RWPE2 (cell line): ENCODE measurements at regions not wholly inside any gene's neighbourhood (a gene's known extent, or its start where the extent isn't known, plus 50 kb on each side); places are given as distances from the start of the nearest gene placed in this dataset.
A peak's percentile ranks its signal among the peaks of the same experiment; 100 is the strongest.

ENCODE experiments used
- ATAC-seq: fragments of 200-7000 bp; cut with Tn5 transposase; 3 replicates; pipeline ENCODE4 v1.9.1; 2021; ENCODE audit warnings: low read depth
- DNase-seq: peaks from one replicate; pipeline ENCODE4 v3.0.0-alpha.2; 2020; ENCODE audit warnings: low spot score
- H3K27ac ChIP-seq: fragments of 450-650 bp; 2 replicates; pipeline ENCODE4 v1.5.1; 2017; ENCODE audit warnings: mild to moderate bottlenecking; ENCODE audit not compliant: poor library complexity, severe bottlenecking
- H3K27me3 ChIP-seq: fragments of 250-450 bp; sonication (Bioruptor Pico); 2 replicates; pipeline ENCODE4 v1.5.1; 2021; ENCODE audit warnings: mild to moderate bottlenecking, moderate library complexity; ENCODE audit not compliant: insufficient read depth, poor library complexity, severe bottlenecking
- H3K36me3 ChIP-seq: fragments of 250-450 bp; sonication (Bioruptor Pico); 2 replicates; pipeline ENCODE4 v1.5.1; 2020; ENCODE audit warnings: low read depth, mild to moderate bottlenecking, moderate library complexity
- H3K4me1 ChIP-seq: fragments of 250-450 bp; sonication (Bioruptor Pico); 2 replicates; pipeline ENCODE4 v1.5.1; 2021; ENCODE audit warnings: mild to moderate bottlenecking, moderate library complexity; ENCODE audit not compliant: insufficient read depth, poor library complexity, severe bottlenecking
- H3K4me3 ChIP-seq: fragments of 250-450 bp; sonication (Bioruptor Pico); 2 replicates; pipeline ENCODE4 v1.5.1; 2021; ENCODE audit warnings: mild to moderate bottlenecking, moderate library complexity; ENCODE audit not compliant: severe bottlenecking
- H3K9me3 ChIP-seq: fragments of 250-450 bp; sonication (Bioruptor Pico); 2 replicates; pipeline ENCODE4 v1.5.1; 2021; ENCODE audit warnings: mild to moderate bottlenecking, moderate library complexity; ENCODE audit not compliant: severe bottlenecking
- TF ChIP-seq, protein P1 (sequence below): fragments of 450-650 bp; IDR thresholded peaks from one replicate; pipeline ENCODE4 v1.5.1; 2017; ENCODE audit warnings: mild to moderate bottlenecking, moderate library complexity; ENCODE audit not compliant: poor library complexity, severe bottlenecking

DNA sequence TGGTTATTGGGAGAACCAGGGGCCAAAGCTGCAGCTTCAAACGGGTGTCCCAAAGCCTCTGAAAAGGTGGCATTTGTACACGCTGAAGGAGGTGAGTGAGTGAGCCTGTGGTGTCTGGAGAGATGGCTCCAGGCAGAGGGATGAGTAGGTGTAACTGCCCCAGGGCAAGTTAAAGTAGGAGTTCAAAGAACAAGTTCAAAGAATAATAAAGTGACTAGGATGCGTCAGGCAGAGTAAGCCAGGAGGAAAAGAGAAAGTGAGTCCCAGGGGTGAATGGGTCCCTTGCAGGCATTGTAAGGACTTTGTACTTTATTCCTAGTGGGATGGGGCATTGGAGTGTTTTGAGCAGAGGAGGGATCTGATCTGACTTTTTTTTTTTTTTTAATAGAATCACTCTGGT lies 201.4 kb upstream of the PWP1 start:
- DNase-seq (no peak), ATAC-seq (peak; percentile 29; the same call in 1 of the 3 replicates)
- H3K9me3 ChIP-seq, result no peaks in the 10 kb centered on the region
- no peaks in the 10 kb centered on the region for H3K4me1 ChIP-seq
- no peaks in the 10 kb centered on the region for H3K27me3 ChIP-seq
- H3K36me3 ChIP-seq, result no peaks in the 10 kb centered on the region
- H3K4me3 ChIP-seq, result no peak overlapping the region
- TF ChIP-seq, protein P1, sequence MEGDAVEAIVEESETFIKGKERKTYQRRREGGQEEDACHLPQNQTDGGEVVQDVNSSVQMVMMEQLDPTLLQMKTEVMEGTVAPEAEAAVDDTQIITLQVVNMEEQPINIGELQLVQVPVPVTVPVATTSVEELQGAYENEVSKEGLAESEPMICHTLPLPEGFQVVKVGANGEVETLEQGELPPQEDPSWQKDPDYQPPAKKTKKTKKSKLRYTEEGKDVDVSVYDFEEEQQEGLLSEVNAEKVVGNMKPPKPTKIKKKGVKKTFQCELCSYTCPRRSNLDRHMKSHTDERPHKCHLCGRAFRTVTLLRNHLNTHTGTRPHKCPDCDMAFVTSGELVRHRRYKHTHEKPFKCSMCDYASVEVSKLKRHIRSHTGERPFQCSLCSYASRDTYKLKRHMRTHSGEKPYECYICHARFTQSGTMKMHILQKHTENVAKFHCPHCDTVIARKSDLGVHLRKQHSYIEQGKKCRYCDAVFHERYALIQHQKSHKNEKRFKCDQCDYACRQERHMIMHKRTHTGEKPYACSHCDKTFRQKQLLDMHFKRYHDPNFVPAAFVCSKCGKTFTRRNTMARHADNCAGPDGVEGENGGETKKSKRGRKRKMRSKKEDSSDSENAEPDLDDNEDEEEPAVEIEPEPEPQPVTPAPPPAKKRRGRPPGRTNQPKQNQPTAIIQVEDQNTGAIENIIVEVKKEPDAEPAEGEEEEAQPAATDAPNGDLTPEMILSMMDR, result no peak
- H3K27ac ChIP-seq, result no peak overlapping the region

DNA sequence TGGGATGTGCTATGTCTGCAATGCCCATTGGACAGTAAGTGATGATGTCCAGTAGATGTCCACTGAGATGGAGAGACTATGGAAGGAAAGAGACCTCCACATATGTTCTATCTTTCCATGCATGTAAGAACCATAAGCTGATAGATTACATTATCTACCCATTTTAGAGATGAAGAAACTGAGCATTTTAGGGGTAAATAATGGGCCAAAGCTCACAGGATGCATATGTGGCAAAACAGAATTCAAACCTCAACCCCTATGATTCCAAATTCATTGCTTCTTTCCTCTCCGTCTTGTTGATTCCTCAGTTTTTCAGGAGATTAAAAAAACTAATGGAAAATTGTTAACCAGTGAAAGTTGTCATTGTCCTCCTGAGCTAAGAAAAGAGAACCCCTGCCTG lies 200.7 kb upstream of the PWP1 start:
- ATAC-seq (no peak), DNase-seq (no peak)
- no peak overlapping the region for H3K27ac ChIP-seq
- no peak overlapping the region for H3K4me3 ChIP-seq
- H3K36me3 ChIP-seq, result no peaks in the 10 kb centered on the region
- TF ChIP-seq, protein P1, result no peak
- no peaks in the 10 kb centered on the region for H3K4me1 ChIP-seq
- H3K9me3 ChIP-seq, result no peaks in the 10 kb centered on the region
- H3K27me3 ChIP-seq, result no peaks in the 10 kb centered on the region

DNA sequence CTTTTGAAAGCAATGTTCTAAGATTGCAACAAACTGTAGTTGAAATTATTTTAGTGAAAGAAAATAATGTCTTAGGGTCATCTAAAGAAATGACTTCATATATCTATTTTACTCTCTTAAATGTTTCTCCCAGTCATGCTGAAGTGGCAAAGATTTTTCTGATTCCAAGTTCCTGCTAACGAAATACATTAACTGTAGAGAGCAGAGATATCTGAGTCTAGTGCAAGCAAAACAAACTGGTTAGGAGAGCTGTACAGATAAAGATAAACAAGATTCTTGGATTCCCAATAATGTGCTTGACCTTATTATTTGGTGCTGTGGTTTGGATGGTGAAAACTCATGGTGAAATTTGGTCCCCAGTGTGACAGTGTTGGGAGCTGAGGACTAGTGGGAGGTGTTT lies 199.9 kb upstream of the PWP1 start:
- Histone ChIP-seq H3K27me3 (no peaks in the 10 kb centered on the region), H3K36me3 (no peaks in the 10 kb centered on the region), H3K4me3 (no peak overlapping the region), H3K27ac (no peak overlapping the region), H3K9me3 (no peaks in the 10 kb centered on the region), H3K4me1 (no peaks in the 10 kb centered on the region)
- TF ChIP-seq, protein P1, result no peak
- no peak for DNase-seq
- ATAC-seq, result no peak

DNA sequence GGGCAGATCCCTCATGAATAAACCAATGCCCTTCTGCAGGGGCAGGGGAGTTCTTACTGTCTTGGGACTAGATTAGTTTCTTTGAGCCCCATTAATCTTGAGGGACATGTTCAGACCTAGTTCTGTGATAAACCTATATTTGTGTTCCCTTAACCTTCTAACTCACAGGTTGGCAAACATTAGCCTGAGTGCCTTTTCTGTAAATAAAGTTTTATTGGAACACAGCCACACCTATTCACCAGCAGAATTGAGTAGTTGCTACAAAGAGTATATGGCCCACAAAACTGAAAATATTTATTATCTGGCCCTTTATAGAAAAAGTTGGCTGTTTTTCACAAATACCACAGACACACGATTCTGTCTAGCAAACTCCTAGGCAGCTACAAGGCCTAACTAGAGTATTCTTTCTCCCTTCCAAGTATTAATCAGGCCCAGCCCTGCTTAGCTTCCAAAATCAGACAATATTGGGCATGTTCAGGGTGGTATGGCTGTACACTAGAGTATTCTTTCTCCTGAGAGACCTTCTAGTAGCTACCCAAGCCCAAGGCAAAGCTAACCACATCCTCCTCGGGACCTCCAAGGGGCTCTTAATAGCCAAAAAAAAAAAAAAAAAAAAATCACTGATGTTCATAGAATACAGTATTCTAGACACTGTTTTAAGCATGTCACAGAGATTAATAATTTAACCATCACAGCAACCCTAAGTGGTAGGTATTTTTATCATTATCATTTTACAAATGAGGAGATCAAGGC lies 199.3 kb upstream of the PWP1 start:
- Histone ChIP-seq H3K4me3 (no peak overlapping the region), H3K9me3 (no peaks in the 10 kb centered on the region), H3K27me3 (no peaks in the 10 kb centered on the region), H3K36me3 (no peaks in the 10 kb centered on the region), H3K4me1 (no peaks in the 10 kb centered on the region), H3K27ac (no peak overlapping the region)
- DNase-seq, result no peak
- no peak for ATAC-seq
- TF ChIP-seq, protein P1, result no peak

DNA sequence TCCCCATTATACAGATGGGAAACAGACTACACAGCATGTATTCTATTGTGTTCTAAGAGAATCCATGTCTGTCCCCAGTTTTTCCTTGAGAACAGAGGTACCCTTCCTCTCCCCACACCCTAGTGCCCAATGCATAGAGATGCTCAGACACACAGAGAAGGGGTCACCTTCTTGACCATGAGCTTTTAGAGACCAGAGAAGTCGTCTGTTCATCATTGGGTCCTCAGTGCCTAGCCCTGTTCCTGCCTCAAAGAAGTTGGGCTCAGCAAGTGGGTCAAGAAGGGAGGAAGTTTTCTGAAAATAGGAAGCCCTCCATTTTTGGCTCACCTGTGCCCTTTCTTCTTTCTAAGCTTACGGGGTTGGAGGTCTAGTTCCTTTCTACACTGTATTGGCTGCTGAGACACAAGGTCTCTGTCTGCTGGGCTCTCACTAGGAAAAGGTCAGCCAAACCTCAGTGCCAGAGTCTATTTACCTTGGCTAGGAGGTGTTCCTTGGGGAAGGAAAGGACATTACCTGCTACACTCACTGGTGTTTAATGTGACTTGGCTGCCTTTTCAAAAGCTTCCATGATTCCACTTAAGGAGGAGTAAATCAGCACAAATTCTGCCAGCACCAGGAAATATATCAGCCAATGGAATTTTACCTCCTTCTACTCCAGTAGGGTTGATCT lies 198.5 kb upstream of the PWP1 start:
- Histone ChIP-seq H3K27me3 (no peaks in the 10 kb centered on the region), H3K4me1 (no peaks in the 10 kb centered on the region), H3K27ac (no peak overlapping the region), H3K4me3 (no peak overlapping the region), H3K36me3 (no peaks in the 10 kb centered on the region), H3K9me3 (no peaks in the 10 kb centered on the region)
- TF ChIP-seq, protein P1, result no peak
- DNase-seq (no peak), ATAC-seq (no peak)
